Pancreas (tissue), 10 donors: ENCODE measurements at regions not wholly inside any gene's neighbourhood (a gene's known extent, or its start where the extent isn't known, plus 50 kb on each side); places are given as distances from the start of the nearest gene placed in this dataset.

ENCODE experiments used
- ATAC-seq, 4 donors: fragments of 200-7000 bp; cut with Tn5 transposase; one replicate each; pipeline versions ENCODE4 v1.8.0 to v1.9.1; 2020; ENCODE audit warnings: mild to moderate bottlenecking in 4 of 4, moderate library complexity in 4 of 4
- DNase-seq, 6 donors: peaks; one replicate each; pipeline ENCODE4 v3.0.0-alpha.2; 2020
- FAIRE-seq: peaks from 2 replicates; lab custom pipeline; 2012; peaks lifted over from hg19 to GRCh38; lab: Jason Lieb, UNC
- H3K27ac ChIP-seq, 4 donors: fragments of 200-600 bp; sonication (generic); 1 replicate in 3 of 4; 2 replicates in 1 of 4; pipeline versions ENCODE4 v1.5.0 to v1.8.0; 2020
- H3K27me3 ChIP-seq, 4 donors: fragments of 200-600 bp; one replicate each; pipeline ENCODE4 v1.8.0; 2021
- H3K36me3 ChIP-seq, 3 donors: fragments of 200-600 bp; sonication (generic) in 1 of 3; one replicate each; pipeline versions ENCODE4 v1.5.0 to v1.8.0; 2020 to 2021
- H3K4me1 ChIP-seq, 3 donors: fragments of 200-600 bp; one replicate each; pipeline ENCODE4 v1.8.0; 2021
- H3K4me3 ChIP-seq, 4 donors: fragments of 200-600 bp; sonication (generic) in 2 of 4; one replicate each; pipeline versions ENCODE4 v1.5.0 to v1.8.0; 2020 to 2021
- H3K9me3 ChIP-seq, 4 donors: fragments of 200-600 bp; one replicate each; pipeline ENCODE4 v1.8.0; 2021
- WGBS, 2 donors: extraction: QIAGEN DNeasy Blood & Tissue Kit; methylation state at CpG; one replicate each; pipeline ENCODE4 v1.1.7; 2013; 5-methylcytosine and 5-hydroxymethylcytosine counted together
- intact Hi-C, 3 donors: fragments of 100-400 bp; cut with DNase I; formaldehyde crosslinking; loops; one replicate each; pipeline versions ENCODE4 v1.11.1 to v1.14.2; 2022
- TF ChIP-seq, protein P1 (sequence below), 4 donors: fragments of 200-600 bp; sonication (generic) in 3 of 4; IDR thresholded peaks; one replicate each; pipeline versions ENCODE4 v1.5.0 to v1.8.0; 2021; ENCODE audit warnings: antibody characterized with exemption in 4 of 4
- donor health status: healthy with polysubstance abuse.
- donor health status: DM: no; HTN: no; CAD: no; lungs with moderate emphysema.
- donor health status: DM: no; HTN: no; CAD: no.
- donor health status: control.
- donor health status: control.
- donor health status: Bipolar disorder and iron deficiency.
- donor health status: DM: yes; HTN: yes; CAD: no.
- donor health status: DM: no; HTN: no; CAD: no.
- donor health status: DM: no; HTN: no; CAD: no.
- donor health status: DM: yes; HTN: yes; CAD: no.

DNA sequence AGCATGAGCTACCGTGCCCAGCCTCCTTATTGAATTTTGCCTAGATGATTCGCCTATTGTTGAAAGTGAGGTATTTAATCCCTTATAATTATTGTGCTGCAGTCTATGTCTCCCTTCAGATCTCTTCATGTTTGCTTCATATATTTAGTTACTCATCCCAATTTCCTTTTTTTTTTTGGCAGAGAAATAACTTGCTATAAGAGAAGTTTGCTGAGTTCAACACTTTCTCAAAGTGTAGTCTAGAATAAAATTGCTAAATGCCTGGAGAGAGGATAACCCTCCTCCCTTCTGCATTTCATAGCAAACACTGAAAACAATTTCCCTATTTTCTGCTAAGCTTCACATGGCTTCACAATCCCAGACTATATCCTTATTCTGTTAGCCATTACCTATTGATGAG, 136.6 kb upstream of the CD180 start:
- no peaks in the 10 kb centered on the region for H3K36me3 ChIP-seq
- ATAC-seq (no peak), FAIRE-seq (no peak), DNase-seq (no peak)
- H3K27ac ChIP-seq, result no peak overlapping the region
- intact Hi-C loops, result no loop called here
- H3K4me1 ChIP-seq, result no peaks in the 10 kb centered on the region
- H3K9me3 ChIP-seq, result peaks cover 0 to 3% (median 0%) of the 10 kb centered on the region in 4 donors
- H3K27me3 ChIP-seq, result no peaks in the 10 kb centered on the region
- H3K4me3 ChIP-seq, result no peak overlapping the region
- TF ChIP-seq, protein P1, sequence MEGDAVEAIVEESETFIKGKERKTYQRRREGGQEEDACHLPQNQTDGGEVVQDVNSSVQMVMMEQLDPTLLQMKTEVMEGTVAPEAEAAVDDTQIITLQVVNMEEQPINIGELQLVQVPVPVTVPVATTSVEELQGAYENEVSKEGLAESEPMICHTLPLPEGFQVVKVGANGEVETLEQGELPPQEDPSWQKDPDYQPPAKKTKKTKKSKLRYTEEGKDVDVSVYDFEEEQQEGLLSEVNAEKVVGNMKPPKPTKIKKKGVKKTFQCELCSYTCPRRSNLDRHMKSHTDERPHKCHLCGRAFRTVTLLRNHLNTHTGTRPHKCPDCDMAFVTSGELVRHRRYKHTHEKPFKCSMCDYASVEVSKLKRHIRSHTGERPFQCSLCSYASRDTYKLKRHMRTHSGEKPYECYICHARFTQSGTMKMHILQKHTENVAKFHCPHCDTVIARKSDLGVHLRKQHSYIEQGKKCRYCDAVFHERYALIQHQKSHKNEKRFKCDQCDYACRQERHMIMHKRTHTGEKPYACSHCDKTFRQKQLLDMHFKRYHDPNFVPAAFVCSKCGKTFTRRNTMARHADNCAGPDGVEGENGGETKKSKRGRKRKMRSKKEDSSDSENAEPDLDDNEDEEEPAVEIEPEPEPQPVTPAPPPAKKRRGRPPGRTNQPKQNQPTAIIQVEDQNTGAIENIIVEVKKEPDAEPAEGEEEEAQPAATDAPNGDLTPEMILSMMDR (IDR thresholded peaks at IDR 0.05), result no peak
- 93 to 94% methylated on average over 2 of the region's 2 CpGs for WGBS, 2 donors

DNA sequence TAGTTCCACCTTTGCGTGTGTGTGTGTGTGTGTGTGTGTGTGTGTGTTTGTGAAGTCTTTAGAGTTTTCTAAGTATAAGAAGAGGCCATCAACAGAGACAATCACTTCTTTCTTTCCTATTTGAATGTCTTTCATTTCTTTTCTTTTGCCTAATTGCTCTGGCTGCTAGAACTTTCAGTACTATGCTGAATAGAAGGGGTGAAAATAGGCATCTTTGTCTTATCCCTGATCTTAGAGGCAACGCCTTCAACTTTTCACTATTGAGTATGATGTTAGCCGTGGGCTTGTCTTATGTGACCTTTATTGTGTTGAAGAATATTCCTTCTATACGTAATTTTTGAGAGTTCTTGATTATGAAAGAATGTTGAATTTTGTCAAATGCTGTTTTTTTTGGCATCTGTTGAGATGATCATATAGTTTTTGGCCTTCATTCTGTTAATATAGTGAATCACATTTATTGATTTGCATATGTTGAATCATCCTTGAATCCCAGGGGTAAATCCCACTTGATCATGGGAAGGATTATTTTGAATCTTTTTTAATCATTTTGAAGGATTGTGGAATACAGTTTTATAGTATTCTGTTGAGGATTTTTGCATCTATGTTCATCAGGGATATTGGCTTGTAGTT, 134.8 kb upstream of the CD180 start:
- FAIRE-seq, result no peak
- peaks cover 0 to 3% (median 0%) of the 10 kb centered on the region in 4 donors for H3K9me3 ChIP-seq
- no peaks in the 10 kb centered on the region for H3K36me3 ChIP-seq
- H3K4me1 ChIP-seq, result no peaks in the 10 kb centered on the region
- no peak for ATAC-seq
- DNase-seq, result no peak
- no peak overlapping the region for H3K4me3 ChIP-seq
- H3K27ac ChIP-seq, result no peak overlapping the region
- TF ChIP-seq, protein P1 (IDR thresholded peaks at IDR 0.05), result no peak
- WGBS, 2 donors, result 71% methylated on average over 4 of the region's 4 CpGs
- intact Hi-C loops, result no loop called here
- no peaks in the 10 kb centered on the region for H3K27me3 ChIP-seq

DNA sequence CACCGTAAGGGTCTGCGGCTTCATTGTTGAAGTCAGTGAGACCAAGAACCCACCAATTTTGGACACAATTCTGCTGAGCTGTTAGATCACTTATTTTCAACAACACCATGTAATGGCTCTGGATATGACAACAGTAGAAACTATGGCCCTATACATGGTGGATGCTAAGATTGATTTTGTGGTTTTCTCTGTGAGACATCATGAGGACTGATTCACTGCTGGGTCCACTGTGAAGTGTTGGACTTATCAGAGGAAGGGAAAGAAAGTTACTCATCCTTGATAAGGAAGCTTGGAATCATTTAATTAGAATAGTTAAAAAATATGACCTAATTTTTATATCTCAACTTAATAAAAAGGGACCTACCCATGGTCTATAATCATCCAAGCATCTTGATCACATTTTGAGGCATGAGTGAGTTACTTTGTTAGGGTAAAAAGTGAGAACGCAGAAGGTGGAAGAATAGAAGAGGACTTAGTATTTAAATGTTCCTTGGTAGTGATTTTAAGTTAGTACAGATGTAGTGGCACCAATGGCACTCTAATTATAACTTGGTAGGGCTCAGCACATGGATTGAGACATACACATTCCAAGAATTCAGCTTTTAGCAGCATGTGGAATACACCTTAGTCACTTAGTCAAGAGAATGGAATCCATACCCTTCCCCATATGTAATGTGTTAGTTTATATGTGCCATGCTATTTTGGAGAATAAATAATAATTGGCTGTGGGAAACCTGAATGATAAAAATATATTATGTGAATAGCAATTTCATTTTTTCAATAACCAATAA, 123.5 kb upstream of the CD180 start:
- ATAC-seq, result no peak
- no peak for FAIRE-seq
- intact Hi-C loops, result no loop called here
- Histone ChIP-seq H3K27me3 (no peaks in the 10 kb centered on the region), H3K9me3 (no peaks in the 10 kb centered on the region), H3K4me3 (no peak overlapping the region), H3K36me3 (no peaks in the 10 kb centered on the region), H3K27ac (no peak overlapping the region), H3K4me1 (no peaks in the 10 kb centered on the region)
- 94 to 97% methylated on average over 3 of the region's 3 CpGs for WGBS, 2 donors
- TF ChIP-seq, protein P1 (IDR thresholded peaks at IDR 0.05), result no peak
- no peak for DNase-seq

DNA sequence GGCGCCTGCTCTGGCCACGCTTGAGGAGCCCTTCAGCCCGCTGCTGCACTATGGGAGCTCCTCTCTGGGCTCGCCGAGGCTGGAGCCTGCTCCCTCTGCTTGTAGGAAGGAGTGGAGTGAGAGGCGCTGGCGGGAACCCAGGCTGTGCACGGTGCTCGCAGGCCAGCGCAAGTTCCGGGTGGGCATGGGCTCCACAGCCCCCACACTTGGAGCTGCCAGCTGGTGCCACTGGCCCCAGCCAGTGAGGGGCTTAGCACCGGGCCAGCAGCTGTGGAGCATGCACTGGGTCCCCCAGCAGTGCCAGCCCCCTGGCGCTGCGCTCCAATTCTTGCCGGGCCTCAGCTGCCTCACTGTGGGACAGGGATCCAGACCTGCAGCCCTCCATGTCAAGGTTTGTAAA, 122.1 kb upstream of the CD180 start:
- Histone ChIP-seq H3K27me3 (no peaks in the 10 kb centered on the region), H3K27ac (no peak overlapping the region), H3K4me1 (no peaks in the 10 kb centered on the region), H3K9me3 (no peaks in the 10 kb centered on the region), H3K36me3 (no peaks in the 10 kb centered on the region), H3K4me3 (no peak overlapping the region)
- WGBS, 2 donors, result 93 to 96% methylated on average over 15 of the region's 15 CpGs
- FAIRE-seq (no peak), DNase-seq (peak in 1 of 6 donors; percentile 64), ATAC-seq (no peak)
- intact Hi-C loops, result no loop called here
- TF ChIP-seq, protein P1 (IDR thresholded peaks at IDR 0.05), result no peak

DNA sequence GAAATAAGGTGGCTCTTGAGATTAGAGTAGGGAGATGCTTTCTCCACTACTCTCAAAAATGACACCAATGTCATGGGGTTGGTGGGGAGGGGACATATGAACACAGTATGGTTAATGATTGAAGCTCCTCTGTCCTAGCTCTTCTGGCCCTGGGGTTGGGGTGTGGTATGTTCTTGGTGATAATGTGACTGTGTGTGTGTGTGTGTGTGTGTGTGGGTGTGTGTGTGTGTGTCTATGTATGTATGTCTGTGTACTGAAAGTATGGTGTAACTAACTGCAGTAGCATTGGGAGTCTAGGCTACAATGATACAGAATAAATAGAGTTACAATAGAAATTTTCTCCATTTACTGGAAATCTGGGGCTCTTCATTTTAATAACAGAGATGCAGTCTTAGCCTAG, 121.0 kb upstream of the CD180 start:
- Histone ChIP-seq H3K4me3 (no peak overlapping the region), H3K27ac (no peak overlapping the region), H3K9me3 (no peaks in the 10 kb centered on the region), H3K27me3 (no peaks in the 10 kb centered on the region), H3K36me3 (no peaks in the 10 kb centered on the region), H3K4me1 (no peaks in the 10 kb centered on the region)
- FAIRE-seq (no peak), ATAC-seq (no peak), DNase-seq (no peak)
- intact Hi-C loops, result no loop called here
- TF ChIP-seq, protein P1 (IDR thresholded peaks at IDR 0.05), result no peak
